HG03354 (cell line): ENCODE measurements at regions not wholly inside any gene's neighbourhood (a gene's known extent, or its start where the extent isn't known, plus 50 kb on each side); places are given as distances from the start of the nearest gene placed in this dataset.

ENCODE experiments used
- ATAC-seq: cut with Tn5 transposase; IDR thresholded peaks from one replicate; pipeline ENCODE4 v1.9.1; 2021; ENCODE audit warnings: mild to moderate bottlenecking; ENCODE audit not compliant: unreplicated experiment, poor library complexity, severe bottlenecking

DNA sequence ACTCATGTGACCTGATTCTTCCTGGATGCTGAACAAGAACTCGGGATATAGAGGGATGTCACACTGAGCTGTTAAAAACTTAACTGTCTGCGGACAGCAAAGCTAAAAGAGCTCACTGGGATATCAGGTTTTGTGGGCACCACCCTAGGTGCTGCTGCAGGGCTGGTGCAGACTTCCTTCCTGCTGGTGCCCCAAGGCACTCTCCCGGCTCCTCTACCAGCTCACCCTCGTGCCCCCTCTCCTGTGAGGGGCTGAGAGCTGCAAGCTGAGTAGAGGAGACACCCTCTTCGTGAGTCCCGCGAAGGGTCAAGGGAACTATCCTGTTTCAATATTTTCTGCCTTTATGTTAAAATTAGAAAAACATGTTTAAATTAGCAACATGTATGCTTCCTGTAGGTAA, 1475.7 kb downstream of the EFNB2 start:
- no peak for ATAC-seq

DNA sequence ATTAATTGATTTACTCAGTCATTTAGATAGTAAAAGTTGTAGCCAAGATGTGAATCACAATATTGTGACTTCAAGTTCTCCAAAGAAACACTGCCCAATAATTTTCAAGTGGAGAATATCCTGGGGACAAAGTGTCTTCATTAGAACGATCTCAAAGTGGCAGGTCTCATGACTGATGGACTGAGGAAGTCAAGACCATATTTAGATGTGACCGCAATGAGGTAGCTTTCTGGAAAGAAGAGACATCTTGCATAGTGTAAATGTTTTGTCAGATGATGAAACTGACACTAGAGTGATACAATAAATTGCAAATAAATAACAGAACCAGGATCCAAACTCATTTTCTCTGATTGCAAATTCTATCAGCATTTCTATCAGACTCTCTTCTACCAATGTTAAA, 1476.9 kb downstream of the EFNB2 start:
- no peak for ATAC-seq

DNA sequence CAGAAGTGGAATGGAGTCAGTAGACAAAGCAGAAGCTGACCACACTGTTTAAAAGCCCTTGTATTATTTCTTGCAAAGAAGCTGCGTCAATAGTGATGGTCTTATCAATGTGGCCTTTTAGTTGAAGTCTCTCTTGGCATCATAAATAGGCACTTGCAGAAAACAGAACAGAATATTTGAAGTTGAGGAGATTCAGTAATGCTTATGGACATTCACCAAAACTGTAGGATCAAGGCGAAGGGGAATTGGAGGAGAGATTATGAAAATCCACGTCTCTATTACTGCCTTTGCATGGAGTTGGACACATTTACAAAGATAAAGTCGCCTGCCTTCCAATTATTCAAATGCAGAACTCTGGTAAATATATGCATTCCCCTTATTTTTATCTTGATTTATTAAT, 1482.8 kb downstream of the EFNB2 start:
- ATAC-seq, result no peak

DNA sequence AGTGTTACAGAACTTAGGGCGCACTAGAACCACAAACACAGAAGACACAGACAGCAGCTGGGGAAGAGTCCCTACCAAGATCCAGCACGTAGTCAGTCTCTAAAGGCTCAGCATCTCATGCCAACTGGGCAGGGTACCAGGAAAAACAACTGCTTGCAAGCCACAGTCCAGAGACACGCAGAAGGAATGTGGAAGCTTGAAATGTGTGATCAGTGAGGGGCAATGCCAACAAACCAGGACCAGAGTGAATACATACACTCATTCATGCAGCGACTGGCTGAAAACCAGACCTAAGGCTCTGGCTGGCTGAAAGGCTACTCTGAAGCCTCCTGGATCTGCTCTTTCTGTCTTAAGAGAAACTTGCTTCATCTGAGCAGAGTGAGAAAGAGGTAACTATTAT, 1484.8 kb downstream of the EFNB2 start:
- no peak for ATAC-seq

DNA sequence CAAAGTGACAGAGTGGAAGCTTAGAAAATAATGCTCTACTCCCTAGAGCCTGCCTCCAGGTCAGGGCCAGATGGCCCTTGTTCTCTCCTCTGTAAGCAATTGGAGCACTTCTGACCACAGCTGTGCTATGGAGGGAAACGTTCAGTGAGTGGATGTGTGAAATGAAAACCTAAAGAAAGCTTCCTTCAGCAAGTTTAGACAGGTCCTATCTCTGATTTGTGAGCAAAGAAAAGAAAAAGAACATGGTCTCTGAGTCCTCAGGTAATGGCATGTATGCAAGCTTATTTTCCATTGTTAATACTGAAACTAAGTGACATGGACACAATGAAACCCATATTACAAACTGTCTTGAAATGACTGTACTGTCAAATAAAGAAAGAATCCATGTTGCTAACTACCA, 1486.8 kb downstream of the EFNB2 start:
- ATAC-seq, result peak; percentile 62

DNA sequence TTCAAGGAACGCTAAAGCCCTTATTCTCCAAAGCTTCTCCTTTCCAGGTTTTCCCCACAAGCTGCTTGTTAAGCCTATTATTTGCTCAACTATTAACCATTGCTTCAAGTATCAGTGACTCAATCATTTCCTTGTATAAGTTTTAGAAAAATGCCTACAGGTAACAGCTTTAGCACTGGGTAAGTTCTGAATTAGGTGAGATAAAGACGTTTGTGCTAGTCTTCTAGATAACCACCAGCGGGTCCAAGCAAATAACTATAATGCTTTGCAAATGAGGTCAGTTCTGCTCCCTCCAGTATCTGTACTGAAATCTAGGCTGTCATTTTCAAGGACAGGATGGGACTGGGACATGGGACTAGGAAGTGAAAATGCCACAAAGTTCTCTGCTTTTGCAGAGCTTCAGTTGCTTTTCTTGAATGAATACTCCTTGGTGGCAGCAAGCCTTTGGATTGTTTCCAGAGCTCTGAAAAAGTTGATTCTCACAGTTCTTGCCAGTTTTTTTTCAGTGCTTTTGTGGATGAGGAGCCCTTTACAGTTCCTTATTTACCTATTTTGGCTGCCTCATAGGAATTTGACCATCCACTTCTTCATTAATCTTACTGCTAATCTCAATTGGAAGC, 1487.7 kb downstream of the EFNB2 start:
- ATAC-seq, result no peak

DNA sequence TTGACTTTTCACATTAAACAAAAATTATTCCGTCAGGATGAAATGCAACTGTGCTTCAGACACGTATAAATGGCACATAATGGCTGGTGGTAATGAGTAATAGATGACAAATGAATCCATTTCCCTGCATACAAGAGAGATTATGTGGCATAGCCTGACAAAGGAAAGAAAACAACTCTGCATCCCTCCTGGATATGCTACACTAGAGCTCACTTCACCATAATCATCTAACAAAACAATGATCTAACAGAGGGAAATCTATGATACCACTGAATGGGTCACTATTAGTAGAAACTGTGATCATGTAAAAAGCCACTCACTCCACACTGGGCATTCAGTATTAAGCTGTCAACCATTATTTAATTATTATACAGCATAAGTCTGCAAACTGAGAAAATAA, 1498.4 kb downstream of the EFNB2 start:
- no peak for ATAC-seq

DNA sequence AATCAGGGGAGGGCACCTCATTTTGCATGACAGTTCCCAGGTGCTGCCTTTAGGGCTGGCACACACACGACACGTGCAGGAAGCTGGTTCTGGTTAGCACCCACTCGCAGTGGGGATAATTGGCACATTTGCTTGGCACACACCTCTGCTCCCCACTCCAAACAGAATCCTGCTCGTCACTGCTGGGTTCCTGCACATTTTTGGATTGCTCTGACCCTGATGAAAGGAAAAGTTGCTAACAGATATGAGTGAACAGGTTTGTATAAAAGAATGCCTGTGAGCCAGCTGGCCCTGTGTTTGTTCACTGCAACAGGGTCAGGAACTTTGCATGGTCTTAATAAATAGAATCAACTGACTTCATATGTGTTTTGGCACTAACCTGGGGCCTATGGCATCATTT, 1500.4 kb downstream of the EFNB2 start:
- ATAC-seq, result no peak

DNA sequence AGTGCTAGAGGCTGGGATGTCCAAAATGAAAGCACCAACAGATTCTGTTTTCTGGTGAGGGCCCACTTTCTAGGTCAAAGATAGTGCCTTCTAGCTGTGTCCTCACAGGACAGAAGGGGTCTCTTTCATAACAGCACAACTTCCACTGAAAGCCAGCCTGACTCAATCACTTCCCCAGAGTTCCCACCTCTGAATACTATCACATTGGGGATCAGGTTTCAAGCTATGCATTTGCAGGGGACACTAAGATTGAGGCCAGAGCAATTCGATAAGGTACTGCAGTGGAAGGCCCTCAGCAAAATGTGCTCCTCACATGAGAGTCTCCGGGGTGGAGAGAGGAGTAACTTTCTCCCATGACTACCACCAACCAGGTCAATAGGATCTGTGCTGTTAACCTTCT, 1501.5 kb downstream of the EFNB2 start:
- ATAC-seq, result no peak

DNA sequence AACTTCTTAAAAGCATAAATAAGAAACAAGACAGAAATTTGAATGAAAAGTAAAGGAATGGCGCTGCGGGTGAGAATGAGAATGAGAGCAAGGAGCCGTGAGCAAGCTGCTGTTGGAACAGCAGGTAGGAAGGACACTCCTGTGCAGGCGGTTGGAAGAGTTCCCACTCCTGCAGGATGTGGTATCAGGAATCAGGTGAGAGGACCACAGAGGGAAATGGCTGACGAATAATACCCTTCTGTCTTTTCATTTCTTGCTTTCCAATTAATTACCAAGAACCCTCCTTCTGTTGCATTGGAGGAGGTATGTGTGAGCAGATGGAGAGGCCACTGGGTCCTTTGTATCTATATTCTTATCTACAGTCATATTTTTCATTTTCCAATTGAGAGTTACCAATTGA, 1504.2 kb downstream of the EFNB2 start:
- ATAC-seq, result no peak

DNA sequence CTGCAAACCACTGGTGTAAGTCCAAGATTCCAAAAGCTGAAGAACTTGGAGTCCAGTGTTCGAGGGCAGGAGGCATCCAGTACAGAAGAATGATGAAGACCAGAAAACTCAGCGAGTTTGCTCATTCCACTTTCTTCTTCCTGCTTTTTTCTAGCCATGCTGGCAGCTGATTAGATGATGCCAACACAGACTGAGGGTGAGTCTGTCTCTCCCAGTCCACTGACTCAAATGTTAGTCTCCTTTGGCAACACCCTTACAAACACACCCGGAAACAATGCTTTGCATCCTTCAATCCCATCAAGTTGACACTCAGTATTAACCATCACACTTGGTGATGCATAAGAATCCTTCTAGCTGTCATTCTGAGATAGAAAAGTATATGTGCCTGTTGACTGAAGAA, 1504.6 kb downstream of the EFNB2 start:
- ATAC-seq, result no peak

DNA sequence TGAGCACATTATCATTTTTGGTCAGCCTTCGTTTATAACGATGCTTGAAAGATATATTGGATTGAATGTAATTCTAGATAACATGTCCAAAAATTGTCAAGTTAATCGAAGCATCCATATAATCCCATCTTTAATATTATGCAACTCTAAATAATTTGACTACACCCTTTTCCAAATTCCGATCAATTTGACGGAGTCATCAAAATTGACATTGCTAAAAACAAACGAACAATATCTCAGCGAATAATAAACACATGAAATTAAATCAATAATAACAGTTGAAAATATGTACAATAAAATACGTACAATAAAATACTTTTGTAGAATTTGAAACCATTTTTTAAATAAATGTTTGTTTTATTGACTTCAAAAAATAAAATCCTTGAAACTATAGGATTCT, 1516.4 kb downstream of the EFNB2 start:
- no peak for ATAC-seq

DNA sequence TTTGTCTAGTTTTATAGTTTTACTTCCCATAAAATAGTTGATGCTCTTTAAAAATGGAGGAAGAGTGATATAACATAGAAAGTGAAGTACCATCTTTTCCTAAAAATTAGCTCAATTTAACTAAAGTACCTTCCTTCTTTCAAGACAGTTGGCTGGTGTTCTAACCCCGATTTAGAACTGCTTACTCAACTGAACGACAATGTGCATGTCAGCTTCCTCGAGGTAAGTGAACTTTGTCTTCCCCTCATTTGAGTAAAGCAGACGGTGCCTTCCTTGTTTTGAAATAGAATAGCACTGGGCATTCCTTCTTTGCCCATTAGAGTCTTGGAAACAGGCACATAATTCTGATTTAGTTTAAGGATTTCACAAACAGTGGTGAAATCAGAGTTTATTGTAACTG, 1519.2 kb downstream of the EFNB2 start:
- no peak for ATAC-seq

DNA sequence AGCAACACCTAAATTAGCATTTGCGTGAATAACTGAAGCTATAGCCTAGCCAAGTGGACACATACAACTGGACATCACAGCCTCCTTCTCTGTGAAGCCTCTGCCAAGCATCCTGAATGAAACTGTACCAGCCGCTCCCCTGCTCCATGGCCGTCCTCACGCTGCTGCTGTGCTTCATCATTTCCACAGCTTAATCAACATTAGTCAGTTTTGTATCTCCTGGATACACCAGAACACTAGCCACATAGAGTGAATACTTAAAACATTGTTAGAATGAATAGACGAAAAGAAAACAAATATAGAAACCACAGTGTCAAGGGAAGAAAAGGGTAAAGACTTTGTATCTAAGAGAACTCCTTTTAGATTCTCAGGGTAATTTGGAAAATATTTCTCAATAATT, 1526.9 kb downstream of the EFNB2 start:
- no peak for ATAC-seq

DNA sequence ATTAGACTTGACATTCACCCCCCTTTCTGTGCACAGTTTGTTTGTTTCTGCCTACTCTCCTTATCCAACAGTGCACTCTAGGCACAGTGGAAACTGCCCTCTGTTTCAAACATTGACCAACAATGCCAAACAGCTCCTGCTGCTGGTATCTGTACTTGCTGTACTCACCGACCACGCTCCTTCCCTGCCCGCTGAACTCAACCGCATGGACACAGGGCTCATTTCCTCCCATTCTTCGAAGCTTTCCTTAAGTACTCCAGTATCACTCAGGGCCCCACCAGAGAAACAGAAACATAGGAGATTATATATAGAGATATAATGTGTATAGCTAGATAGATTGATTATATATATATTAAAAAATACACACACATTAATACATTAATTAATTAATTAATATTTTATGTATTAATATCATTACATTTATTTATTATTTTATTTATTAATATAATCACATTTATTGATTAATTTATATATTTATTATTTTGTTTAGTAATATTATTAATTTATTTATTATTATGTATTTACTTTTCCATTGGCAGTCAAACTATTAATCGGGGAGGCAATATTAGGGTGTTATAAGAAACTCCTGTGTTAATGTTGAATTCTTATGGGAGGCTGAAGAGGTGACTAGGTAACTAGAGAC, 1528.2 kb downstream of the EFNB2 start:
- no peak for ATAC-seq

DNA sequence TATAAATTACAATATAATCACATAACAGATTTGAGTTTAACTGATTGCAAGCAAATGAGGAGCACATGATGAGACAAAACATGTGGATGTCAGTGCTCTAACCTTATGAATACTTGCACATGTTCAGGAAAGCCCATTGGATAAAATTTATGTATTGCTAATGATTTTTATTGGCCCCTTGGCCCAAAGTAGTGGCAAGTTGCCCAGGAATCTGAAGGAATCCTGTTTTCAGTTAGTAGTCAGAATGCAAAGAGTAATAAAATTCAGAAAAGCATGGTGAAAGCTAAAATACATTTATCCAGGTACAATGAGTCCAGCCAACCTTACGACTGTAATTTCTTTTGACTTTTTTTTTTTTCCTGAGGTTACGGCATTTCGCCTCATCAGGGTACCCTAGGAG, 1539.4 kb downstream of the EFNB2 start:
- ATAC-seq, result no peak

DNA sequence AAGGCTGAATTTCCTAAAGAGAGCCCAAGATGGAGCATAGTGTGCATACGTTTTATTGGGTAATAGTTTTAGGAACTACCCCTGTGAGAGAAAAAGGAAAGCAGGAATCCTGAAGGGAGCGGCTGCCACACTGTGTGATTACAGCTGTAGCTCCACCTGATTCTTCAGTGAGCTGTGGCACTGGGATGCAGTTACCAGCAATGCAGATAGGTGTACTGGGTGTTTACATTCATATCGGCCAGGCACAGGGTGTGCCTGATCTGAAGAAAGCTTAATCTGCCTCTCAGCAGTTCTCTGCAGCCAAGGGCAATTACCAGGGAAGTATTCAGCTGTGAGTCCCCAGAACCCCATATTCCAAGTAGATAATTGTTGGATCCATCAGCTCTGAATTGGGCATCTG, 1541.8 kb downstream of the EFNB2 start:
- ATAC-seq, result no peak

DNA sequence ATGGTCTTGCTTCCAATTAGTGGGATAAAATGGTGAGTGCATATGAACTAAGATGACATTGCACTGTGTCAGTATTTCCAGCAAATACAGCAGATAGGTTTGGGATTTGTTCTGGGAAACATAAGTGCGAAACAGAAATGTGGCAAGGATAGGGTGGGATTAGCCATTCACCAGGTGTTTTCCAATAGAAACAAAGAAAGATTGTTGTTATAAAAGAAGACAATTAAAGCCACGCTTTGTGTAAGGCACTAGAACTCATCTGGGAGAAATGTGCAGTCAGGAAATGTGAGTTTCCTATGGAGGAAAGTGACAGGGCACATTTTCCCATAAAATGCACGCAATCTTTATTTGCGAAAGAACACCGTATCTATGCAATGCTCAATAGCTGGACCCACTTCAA, 1547.8 kb downstream of the EFNB2 start:
- ATAC-seq, result no peak

DNA sequence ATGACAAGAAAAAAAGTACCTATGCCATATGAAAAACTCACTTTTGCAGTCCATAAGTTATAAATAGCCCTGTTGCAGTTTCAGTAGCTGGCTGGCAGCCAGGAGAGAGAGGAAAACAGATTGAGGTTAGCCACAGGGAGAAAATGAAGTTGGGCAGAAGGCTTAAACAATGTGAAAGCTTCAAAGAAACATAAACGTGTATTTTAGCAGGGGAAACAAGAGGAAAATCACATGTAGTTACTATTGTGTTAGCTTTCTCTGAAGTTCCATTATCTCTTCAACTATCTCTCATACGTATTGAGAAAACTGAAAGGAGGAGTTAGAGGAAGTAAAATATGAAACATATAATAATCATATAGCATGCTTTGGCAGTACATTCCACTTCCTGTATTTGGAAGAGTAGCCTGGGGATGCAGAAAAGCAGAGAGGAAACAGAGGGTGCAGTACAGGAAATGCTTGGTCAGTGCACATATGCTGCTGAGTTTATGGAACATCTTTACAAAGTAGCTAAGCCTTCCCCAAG, 1551.1 kb downstream of the EFNB2 start:
- ATAC-seq, result peak; percentile 80

DNA sequence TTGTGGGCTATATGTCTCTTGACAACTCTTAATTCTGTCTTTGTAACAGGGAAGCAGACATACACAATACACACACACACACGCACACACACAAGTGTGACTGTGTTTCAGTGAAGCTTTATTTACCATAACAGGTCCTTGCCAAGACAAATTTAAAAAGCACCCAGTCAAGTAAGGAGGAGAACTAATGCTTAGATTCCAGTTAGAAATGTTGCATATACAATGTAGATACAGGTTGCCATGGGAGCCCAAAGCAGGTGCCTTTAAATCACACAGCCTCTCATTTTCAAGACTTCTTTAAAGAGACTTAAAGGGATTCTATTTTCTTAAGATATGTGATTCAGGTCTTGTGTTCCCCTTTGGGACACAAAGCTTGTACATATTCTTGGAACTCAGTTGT, 1551.9 kb downstream of the EFNB2 start:
- ATAC-seq, result no peak

DNA sequence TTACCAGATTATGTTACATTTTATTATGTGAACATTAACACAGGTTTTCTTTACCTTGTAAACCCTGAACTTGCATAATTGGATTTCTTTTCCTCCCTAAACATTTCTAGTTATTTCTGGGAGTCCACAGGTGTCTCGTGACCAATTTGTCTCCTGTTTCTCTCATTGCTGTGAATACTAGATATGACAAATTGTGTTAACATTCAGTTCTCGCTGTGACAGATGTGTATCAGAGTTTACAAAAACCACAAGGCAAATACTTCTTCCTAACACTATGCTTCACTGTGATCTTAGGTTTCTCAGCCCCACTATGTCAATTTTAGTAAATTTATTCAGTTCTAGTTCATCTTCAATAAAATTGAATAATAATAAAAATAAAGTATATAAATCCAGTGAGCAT, 1554.9 kb downstream of the EFNB2 start:
- no peak for ATAC-seq
